HG02852 (cell line): ENCODE measurements at regions not wholly inside any gene's neighbourhood (a gene's known extent, or its start where the extent isn't known, plus 50 kb on each side); places are given as distances from the start of the nearest gene placed in this dataset.
"Not testable (repeated sequence)": the region's sequence is repeated elsewhere in the genome, so short reads cannot be mapped to it uniquely, and the experiment has no call there.

Source experiments
- ATAC-seq: cut with Tn5 transposase; IDR thresholded peaks from one replicate; pipeline ENCODE4 v1.9.1; 2021; ENCODE audit warnings: mild to moderate bottlenecking, moderate library complexity; ENCODE audit not compliant: unreplicated experiment

DNA sequence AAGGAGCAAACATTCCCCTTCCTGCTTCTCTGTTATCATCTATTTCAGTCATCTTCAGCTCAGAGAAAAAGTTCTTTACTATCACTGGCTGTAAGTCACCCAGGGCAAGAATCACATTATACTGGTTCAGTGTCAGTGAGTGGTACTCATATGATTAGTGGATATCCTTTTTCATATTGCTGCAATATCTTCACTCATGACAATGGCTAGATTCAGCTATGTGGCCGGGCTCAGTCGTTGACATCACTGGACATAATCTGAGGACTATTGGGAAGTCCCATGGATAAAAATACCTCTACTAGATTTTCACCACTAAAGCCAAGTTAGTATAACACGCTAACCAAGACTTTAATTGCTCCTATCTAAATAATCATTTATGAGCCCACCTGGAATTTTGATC, 91.3 kb upstream of the UBE2E2 start:
- ATAC-seq: no peak

DNA sequence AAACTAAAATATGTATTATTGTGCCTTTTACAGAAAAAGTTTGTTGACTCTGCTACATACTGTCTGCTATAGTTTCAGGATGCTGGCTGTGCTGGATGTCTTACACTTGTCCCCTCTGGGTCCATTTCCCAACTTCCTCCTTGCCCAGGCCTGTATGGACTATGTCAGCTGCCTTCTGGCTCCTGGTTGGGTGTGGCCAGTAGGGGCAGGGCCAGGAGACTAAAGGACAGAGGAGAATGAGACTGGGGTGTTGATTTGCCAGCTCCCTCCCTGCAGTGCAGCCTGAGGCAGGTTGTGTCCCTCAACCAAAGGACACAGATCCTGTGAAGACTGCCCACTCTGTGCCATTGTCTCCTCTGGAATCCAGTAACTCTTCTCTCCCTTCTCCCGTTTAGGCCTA, 90.6 kb upstream of the UBE2E2 start:
- ATAC-seq: no peak

DNA sequence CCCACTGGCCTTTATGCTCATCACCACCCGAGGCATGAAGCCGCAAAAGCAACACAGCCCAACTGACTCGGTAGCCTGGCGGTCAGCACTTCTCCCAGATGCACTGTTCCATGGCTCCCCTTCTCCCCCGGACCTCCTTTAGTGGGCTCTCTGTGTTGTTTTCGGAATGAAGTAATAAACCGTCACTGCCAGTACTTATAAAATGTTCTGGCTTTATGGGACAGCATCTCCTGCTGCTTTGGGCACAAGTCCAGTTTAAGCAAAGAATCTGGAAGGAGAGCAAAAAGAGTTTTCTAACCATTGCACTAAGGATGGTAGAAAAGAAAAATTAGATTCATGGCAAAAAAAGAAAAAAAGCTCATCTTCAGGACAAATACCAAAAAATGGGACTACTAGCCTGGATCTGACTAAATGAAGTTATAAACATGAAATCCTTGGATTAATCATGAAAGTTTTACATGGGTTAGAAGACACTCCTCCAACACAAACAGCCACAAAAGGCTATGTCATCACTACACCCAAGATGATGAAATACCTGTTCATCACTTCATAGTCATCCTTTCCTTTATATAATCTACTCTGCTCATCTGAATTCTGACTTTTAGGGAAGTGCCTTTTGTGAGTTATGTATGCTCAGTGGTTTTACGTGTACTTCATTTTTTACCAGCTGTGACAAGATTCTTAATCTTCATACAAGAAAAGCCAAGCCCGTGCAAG, 89.5 kb upstream of the UBE2E2 start:
- no peak for ATAC-seq

DNA sequence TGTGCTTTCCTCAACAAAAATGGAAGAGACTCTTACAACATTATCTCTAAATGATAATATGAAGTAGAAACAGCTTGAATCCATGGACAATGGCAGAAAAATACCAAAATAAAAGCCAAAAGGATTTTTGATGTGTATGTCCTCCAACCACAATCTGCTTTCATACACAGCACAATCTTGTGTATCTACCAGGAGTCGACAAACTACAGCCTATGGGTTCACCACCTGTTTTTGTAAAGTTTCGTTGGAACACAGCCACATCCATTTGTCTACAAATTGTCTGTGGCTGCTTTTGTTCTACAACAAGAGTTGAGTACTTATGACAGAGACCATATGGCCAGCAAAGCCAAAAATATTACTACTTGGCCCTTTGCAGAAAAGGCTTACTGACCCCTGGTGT, 88.7 kb upstream of the UBE2E2 start:
- no peak for ATAC-seq

DNA sequence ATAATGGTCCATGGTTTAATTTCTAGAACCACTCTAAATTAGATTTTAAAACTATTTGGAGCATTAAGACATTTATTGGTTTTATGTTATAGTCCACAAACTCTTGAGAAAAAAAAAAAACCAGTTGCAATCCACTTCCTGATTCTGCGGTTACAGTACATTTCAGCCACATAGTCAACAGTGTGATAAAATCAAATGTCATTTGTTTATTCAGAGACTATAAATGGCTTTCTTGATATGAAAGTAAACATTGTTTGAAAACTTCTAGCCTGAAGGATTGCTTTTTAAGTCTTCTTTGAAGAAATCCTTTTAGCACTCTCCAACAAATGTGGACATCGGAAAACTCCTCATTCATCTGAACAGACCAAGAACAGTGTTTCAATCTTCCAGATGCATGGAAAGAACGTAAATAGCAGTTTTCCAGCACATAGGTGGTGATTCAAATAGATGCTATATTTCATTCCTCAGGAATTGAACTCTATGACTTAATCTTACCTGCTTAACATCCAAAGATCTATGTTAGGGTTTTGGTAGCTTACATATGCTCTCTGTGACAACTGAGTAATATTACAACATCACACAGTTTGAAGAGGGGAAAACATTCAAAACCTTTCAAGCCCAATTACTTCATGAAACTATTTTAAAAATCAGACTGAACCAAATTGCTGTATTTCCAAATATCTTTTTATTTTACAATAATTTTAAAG, 87.8 kb upstream of the UBE2E2 start:
- ATAC-seq: no peak

DNA sequence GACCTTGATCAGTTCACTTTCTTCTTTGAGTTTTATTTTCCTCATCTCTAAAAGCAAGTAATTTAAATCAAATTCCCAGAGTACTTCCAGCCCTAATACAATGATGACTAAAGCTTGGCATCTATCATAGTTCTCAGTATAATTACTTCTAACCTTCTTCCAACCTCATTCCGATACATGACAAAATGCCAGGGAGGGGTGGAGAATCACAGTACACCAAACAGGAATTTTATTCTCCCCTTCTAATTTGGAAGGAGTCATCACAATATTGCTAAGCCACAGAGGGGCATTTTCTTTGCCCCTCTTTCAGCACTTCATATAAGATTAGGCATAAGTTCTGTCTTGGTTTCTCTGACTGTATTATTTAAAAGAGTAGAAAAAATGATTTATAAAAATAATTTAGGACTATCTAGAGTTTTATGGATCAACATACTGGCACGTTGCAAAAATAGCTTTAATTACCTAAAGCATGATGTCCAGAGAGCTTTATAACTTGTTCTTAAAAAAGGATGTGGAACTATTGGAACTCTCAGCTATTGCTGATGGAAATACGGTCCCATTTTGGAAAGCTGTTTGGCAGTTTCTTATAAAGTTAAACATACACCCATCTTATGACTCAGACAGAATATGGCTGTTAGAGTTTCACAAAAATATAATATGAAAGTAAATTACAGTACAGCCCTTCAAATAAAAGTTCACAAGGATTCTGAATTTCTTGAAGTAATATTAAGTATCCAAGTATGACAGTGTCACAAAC, 86.9 kb upstream of the UBE2E2 start:
- ATAC-seq: no peak

DNA sequence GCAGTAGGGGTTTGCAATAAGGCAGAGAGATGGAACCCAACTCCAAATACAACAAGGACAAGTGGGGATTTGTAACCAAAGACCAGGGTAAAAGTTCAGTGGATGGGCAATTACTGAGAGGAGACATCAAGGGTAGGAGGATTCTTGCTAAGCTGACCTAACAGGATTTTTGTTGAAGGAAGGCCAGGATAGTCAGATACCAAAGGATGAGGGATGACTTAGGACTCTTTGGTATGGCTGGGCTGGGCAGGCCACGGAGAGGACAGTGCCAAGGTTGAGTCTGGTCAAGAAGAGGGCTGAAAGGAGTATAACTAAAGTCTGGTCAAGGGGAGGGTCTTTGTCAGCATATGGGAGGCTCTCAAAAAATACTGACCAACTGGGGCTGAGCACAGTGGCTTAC, 85.3 kb upstream of the UBE2E2 start:
- ATAC-seq: no peak

DNA sequence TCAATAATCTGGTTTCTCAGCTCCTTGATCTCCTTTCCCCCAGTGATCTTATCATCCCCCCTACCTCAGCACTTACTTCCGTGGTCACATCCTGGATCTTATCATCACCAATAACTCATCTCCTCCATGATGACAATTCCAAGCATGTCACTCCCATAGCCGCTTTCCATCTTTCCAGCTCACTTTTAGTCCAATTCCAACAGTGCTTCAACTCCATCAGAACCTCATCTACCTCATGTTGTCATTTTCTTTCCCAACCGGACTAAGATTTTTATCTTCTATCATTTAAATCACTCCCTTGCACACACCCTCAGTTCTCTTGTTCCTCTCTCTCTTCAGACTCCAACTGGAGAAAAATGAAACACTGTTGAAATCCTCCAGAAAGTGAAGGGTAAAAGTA, 75.9 kb upstream of the UBE2E2 start:
- ATAC-seq: no peak

DNA sequence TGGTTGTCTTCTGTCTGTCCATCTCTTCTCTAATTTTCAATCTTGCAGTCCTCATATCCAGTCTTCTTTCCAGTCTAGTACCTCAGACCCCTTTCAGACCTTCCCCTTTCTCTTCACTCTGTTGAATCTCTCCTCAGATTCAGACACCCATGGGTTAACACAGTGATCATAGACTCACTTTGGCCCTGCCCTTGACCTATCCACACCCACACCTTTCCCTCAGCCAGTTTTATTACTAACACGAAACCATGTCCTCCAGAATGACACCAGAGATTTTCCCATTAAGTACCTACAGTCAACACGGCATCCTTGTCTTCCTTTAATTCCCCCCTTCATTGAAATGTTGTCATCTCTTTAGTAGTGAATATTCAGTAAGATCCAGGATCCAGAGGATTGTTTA, 74.5 kb upstream of the UBE2E2 start:
- no peak for ATAC-seq

DNA sequence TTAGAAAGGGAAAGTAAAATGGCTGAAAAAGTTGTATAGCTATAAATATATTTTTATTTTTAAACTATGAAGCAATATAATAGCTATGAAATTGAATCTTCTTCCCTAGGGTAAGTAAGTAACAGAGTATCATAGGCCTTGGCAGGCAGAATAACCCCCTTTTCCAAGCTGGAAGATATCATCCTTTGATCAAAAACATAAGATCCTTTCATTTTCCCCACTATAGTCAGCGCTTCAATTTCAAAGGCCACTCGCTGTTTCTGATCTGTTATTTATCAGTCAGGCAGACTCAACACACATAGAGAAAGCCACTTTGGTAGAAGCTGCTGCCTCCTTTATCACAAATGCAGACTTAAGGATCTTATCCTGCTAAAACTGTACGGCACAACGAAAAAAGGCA, 74.0 kb upstream of the UBE2E2 start:
- ATAC-seq: no peak

DNA sequence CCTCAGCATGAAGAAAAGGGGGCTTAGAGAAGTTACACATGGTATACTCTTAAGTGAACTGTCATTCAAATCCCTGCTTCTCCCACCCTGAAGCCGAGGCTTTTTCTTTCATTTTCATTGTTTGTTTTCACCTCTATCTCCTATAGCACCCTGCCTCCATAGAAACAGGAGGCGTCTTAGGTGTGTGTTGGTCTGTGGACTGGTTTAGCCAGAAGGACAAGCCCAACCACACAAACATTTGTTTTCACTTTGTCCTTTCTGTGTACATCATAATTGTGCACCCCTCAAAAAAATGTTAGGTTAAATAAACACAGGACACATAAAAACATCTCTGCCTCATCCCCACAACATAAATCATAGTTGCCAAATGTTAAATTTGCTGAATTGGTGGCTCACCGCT, 73.3 kb upstream of the UBE2E2 start:
- ATAC-seq: peak; percentile 71

DNA sequence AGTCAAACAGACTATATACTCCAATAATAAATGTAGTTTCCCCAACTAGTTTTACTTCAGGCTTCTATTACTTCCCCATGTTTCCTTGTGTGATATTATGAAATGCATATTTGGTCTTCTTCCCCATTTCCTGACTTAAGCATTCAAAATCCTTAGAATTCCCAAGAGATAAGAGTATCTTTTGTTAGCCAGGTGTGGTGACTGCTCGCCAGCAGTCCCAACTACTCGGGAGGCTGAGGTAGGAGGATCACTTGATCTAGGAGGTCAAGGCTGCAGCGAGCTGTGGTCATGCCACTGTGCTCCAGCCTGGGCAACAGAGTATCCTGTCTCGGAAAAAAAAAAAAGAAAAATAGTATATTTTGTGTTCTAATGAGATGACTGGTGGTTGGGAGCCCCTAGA, 72.7 kb upstream of the UBE2E2 start:
- ATAC-seq: no peak

DNA sequence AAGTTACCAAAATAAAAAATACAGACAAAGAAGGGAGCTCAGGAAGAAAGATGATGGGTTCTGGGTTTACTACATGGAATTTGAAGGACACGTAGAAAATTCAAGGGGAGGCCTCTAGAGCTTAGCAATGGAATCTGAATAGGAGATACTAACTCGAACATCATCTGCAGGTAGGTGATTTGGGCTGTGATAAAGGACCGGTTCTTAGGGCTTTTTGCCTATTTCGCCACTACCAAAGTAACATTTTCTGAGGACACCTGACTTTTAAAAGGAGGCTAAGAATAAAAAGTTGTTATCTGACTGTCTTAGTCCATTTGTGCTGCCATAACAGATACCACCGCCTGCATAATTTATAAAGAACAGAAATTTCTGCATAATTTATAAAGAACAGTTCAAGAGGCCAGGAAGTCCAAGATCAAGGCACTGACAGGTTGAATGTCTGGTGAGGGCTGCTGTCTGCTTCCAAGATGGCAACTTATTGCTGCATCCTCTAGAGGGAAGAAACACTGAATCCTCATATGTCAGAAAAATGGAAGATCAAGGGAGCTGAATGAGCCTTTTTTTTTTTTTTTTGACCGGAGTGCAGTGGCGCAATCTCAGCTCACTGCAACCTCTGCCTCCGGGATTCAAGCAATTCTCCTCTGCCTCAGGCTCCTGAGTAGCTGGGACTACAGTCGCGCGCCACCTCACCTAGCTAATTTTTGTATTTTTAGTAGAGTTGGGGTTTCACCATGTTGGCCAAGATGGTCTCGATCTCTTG, 67.9 kb upstream of the UBE2E2 start:
- ATAC-seq: no peak

DNA sequence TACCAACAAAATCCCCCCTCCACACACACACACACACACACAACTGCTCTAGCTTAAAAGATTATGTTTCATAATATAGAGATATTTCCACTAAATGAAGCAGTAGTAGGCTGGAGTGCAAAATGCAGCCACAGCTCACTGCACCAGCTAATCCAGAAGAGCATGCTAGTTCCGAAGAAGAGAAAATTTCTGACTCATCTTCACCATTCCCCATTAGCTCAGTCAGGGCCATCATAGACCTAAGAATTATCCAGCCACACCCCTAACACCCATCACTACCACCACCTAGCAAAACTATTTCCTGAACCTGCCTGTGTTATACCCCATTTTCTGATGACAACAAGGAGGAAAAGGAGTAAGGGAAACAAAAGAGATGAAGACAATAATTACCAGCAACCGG, 67.1 kb upstream of the UBE2E2 start:
- ATAC-seq: no peak

DNA sequence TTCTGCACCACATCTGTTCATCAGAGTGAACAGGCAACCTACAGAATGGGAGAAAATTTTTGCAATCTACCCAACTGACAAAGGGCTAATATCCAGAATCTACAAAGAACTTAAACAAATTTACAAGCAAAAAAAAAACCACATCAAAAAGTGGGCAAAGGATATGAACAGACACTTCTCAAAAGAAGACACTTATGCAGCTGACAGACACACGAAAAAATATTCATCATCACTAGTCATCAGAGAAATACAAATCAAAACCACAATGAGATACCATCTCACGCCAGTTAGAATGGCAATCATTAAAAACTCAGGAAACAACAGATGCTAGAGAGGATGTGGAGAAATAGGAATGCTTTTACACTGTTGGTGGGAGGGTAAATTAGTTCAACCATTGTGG, 59.1 kb upstream of the UBE2E2 start:
- not testable (repeated sequence) for ATAC-seq

DNA sequence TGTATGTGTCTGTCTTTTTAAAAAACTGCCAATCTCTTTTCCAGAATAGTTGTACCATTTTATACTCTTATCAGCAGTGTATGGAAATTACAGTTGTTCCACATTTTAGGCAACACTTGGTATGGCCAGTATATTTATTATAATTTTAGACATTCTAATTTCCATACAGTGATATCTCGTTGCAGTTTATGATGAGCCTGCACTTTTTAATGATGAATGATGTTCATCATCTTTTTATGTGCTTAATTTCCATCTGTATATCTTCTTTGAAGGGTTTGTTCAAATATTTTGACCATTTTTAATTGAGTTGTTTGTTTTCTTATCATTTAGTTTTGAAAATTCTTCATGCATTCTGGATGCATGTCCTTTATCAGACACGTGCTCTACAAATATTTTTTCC, 57.0 kb upstream of the UBE2E2 start:
- ATAC-seq: no peak

DNA sequence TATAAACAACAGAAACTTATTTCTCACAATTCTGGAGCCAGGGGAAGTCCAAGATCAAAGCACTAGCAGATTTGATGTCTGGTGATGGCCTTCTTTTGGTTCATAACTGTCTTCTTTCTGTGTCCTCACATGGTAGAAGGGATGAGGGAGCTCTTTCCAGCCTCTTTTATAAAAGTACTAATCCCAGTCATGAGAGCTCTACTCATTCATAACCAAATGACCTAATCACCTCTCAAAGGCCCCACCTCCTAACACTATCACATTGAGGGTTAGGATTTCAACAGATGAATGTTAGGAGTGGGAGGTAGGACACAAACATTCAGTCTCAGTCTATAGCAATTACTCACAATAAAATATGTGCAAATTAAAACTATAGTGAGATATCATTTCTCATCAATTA, 50.1 kb upstream of the UBE2E2 start:
- no peak for ATAC-seq
